Memory B cell (primary cell): ENCODE measurements at regions not wholly inside any gene's neighbourhood (a gene's known extent, or its start where the extent isn't known, plus 50 kb on each side); places are given as distances from the start of the nearest gene placed in this dataset.
A peak's percentile ranks its signal among the peaks of the same experiment; 100 is the strongest.

ENCODE experiments used
- ATAC-seq: fragments of 150-1000 bp; cut with Tn5 transposase; 2 replicates; pipeline ENCODE4 v1.10.0; 2021; ENCODE audit warnings: low read depth, mild to moderate bottlenecking, moderate library complexity
- DNase-seq, 2 donors: peaks; one replicate each; pipeline ENCODE4 v3.0.0; 2022; ENCODE audit warnings: low spot score in 2 of 2
- H3K27ac Mint-ChIP-seq: one replicate; pipeline ENCODE4 v1.8.0; 2022; ENCODE audit warnings: mild to moderate bottlenecking, moderate library complexity, mixed read lengths
- H3K27me3 Mint-ChIP-seq: one replicate; pipeline ENCODE4 v1.8.0; 2022; ENCODE audit warnings: mixed read lengths
- H3K36me3 Mint-ChIP-seq: one replicate; pipeline ENCODE4 v1.8.0; 2022; ENCODE audit warnings: mild to moderate bottlenecking, mixed read lengths
- H3K4me1 Mint-ChIP-seq: one replicate; pipeline ENCODE4 v1.8.0; 2022; ENCODE audit warnings: mixed read lengths
- H3K4me3 Mint-ChIP-seq: one replicate; pipeline ENCODE4 v1.8.0; 2022; ENCODE audit warnings: mild to moderate bottlenecking, moderate library complexity, mixed read lengths
- H3K9me3 Mint-ChIP-seq: one replicate; pipeline ENCODE4 v1.8.0; 2022; ENCODE audit warnings: mixed read lengths

- H3K27ac Mint-ChIP-seq: peak overlapping the region; percentile 97
- no peaks in the 10 kb centered on the region for H3K9me3 Mint-ChIP-seq
- no peaks in the 10 kb centered on the region for H3K27me3 Mint-ChIP-seq
- peaks cover 44% of the 10 kb centered on the region for H3K4me1 Mint-ChIP-seq
- peaks cover 2% of the 10 kb centered on the region for H3K36me3 Mint-ChIP-seq
- no peak overlapping the region for H3K4me3 Mint-ChIP-seq
- ATAC-seq: no peak
- no peak for DNase-seq
Observed at GRCh38 chr5:122699201-122699600, 75.7 kb upstream of the SNX2 start.

GRCh38 chr5:122701640-122702523, 73.0 kb upstream of the SNX2 start:
- Mint-ChIP-seq H3K4me3 (peak overlapping the region; percentile 79), H3K4me1 (peaks cover 38% of the 10 kb centered on the region), H3K9me3 (no peaks in the 10 kb centered on the region), H3K27me3 (no peaks in the 10 kb centered on the region), H3K36me3 (peaks cover 2% of the 10 kb centered on the region), H3K27ac (peak overlapping the region; percentile 97)
- peak; percentile 59 to 75 for DNase-seq
- peak; percentile 89 for ATAC-seq

- peaks cover 33% of the 10 kb centered on the region for H3K4me1 Mint-ChIP-seq
- no peaks in the 10 kb centered on the region for H3K9me3 Mint-ChIP-seq
- no peaks in the 10 kb centered on the region for H3K27me3 Mint-ChIP-seq
- H3K36me3 Mint-ChIP-seq: peaks cover 2% of the 10 kb centered on the region
- peak overlapping the region; percentile 97 for H3K27ac Mint-ChIP-seq
- peak overlapping the region; percentile 56 for H3K4me3 Mint-ChIP-seq
- ATAC-seq (peak; percentile 69), DNase-seq (peak; percentile 44 to 62)
Observed at GRCh38 chr5:122702524-122702875, 72.4 kb upstream of the SNX2 start.

- H3K9me3 Mint-ChIP-seq: no peaks in the 10 kb centered on the region
- no peak for DNase-seq
- H3K36me3 Mint-ChIP-seq: peaks cover 2% of the 10 kb centered on the region
- no peaks in the 10 kb centered on the region for H3K27me3 Mint-ChIP-seq
- ATAC-seq: no peak
- peaks cover 33% of the 10 kb centered on the region for H3K4me1 Mint-ChIP-seq
- H3K27ac Mint-ChIP-seq: peak overlapping the region; percentile 97
- H3K4me3 Mint-ChIP-seq: peak overlapping the region; percentile 27
Observed at GRCh38 chr5:122703203-122703602, 71.7 kb upstream of the SNX2 start.

GRCh38 chr5:122704247-122705036, 70.4 kb upstream of the SNX2 start:
- H3K4me3 Mint-ChIP-seq: no peak overlapping the region
- H3K27me3 Mint-ChIP-seq: no peaks in the 10 kb centered on the region
- ATAC-seq (no peak), DNase-seq (no peak)
- peaks cover 26% of the 10 kb centered on the region for H3K4me1 Mint-ChIP-seq
- peak overlapping the region; percentile 97 for H3K27ac Mint-ChIP-seq
- no peaks in the 10 kb centered on the region for H3K9me3 Mint-ChIP-seq
- peaks cover 2% of the 10 kb centered on the region for H3K36me3 Mint-ChIP-seq

GRCh38 chr5:122705851-122706250, 69.0 kb upstream of the SNX2 start:
- H3K4me3 Mint-ChIP-seq: no peak overlapping the region
- ATAC-seq (no peak), DNase-seq (no peak)
- no peaks in the 10 kb centered on the region for H3K36me3 Mint-ChIP-seq
- peak overlapping the region; percentile 75 for H3K27ac Mint-ChIP-seq
- no peaks in the 10 kb centered on the region for H3K9me3 Mint-ChIP-seq
- no peaks in the 10 kb centered on the region for H3K27me3 Mint-ChIP-seq
- H3K4me1 Mint-ChIP-seq: peaks cover 20% of the 10 kb centered on the region

- Mint-ChIP-seq H3K36me3 (no peaks in the 10 kb centered on the region), H3K9me3 (no peaks in the 10 kb centered on the region), H3K4me3 (no peak overlapping the region), H3K27me3 (no peaks in the 10 kb centered on the region), H3K4me1 (peaks cover 9% of the 10 kb centered on the region), H3K27ac (no peak overlapping the region)
- no peak for ATAC-seq
- DNase-seq: no peak
Observed at GRCh38 chr5:122707796-122708195, 67.1 kb upstream of the SNX2 start.

GRCh38 chr5:122713041-122713440, 61.8 kb upstream of the SNX2 start:
- no peak for ATAC-seq
- H3K27me3 Mint-ChIP-seq: peaks cover 1% of the 10 kb centered on the region
- H3K36me3 Mint-ChIP-seq: no peaks in the 10 kb centered on the region
- no peak for DNase-seq
- no peaks in the 10 kb centered on the region for H3K4me1 Mint-ChIP-seq
- no peak overlapping the region for H3K27ac Mint-ChIP-seq
- no peaks in the 10 kb centered on the region for H3K9me3 Mint-ChIP-seq
- no peak overlapping the region for H3K4me3 Mint-ChIP-seq

- H3K4me1 Mint-ChIP-seq: peaks cover 3% of the 10 kb centered on the region
- H3K27me3 Mint-ChIP-seq: peaks cover 1% of the 10 kb centered on the region
- no peak overlapping the region for H3K4me3 Mint-ChIP-seq
- H3K27ac Mint-ChIP-seq: no peak overlapping the region
- ATAC-seq (no peak), DNase-seq (no peak)
- H3K36me3 Mint-ChIP-seq: no peaks in the 10 kb centered on the region
- H3K9me3 Mint-ChIP-seq: no peaks in the 10 kb centered on the region
Observed at GRCh38 chr5:122715095-122715494, 59.8 kb upstream of the SNX2 start.

- peaks cover 1% of the 10 kb centered on the region for H3K27me3 Mint-ChIP-seq
- DNase-seq (no peak), ATAC-seq (no peak)
- no peak overlapping the region for H3K27ac Mint-ChIP-seq
- H3K36me3 Mint-ChIP-seq: no peaks in the 10 kb centered on the region
- no peak overlapping the region for H3K4me3 Mint-ChIP-seq
- peaks cover 32% of the 10 kb centered on the region for H3K4me1 Mint-ChIP-seq
- no peaks in the 10 kb centered on the region for H3K9me3 Mint-ChIP-seq
Observed at GRCh38 chr5:122718611-122719010, 56.3 kb upstream of the SNX2 start.

GRCh38 chr5:122719991-122720746, 54.7 kb upstream of the SNX2 start:
- H3K4me3 Mint-ChIP-seq: no peak overlapping the region
- ATAC-seq: peak; percentile 26
- peak overlapping the region; percentile 7 for H3K27ac Mint-ChIP-seq
- peaks cover 33% of the 10 kb centered on the region for H3K4me1 Mint-ChIP-seq
- no peaks in the 10 kb centered on the region for H3K36me3 Mint-ChIP-seq
- H3K9me3 Mint-ChIP-seq: no peaks in the 10 kb centered on the region
- no peak for DNase-seq
- H3K27me3 Mint-ChIP-seq: peaks cover 1% of the 10 kb centered on the region

GRCh38 chr5:122721127-122721526, 53.8 kb upstream of the SNX2 start:
- Mint-ChIP-seq H3K27ac (peak overlapping the region; percentile 52), H3K36me3 (peaks cover 3% of the 10 kb centered on the region), H3K27me3 (peaks cover 1% of the 10 kb centered on the region), H3K4me1 (peaks cover 37% of the 10 kb centered on the region), H3K4me3 (no peak overlapping the region), H3K9me3 (peaks cover 2% of the 10 kb centered on the region)
- DNase-seq: no peak
- ATAC-seq: no peak

- H3K4me3 Mint-ChIP-seq: no peak overlapping the region
- peaks cover 38% of the 10 kb centered on the region for H3K4me1 Mint-ChIP-seq
- no peak for DNase-seq
- H3K27ac Mint-ChIP-seq: peak overlapping the region; percentile 43
- peaks cover 3% of the 10 kb centered on the region for H3K36me3 Mint-ChIP-seq
- peaks cover 2% of the 10 kb centered on the region for H3K9me3 Mint-ChIP-seq
- ATAC-seq: no peak
- H3K27me3 Mint-ChIP-seq: no peaks in the 10 kb centered on the region
Observed at GRCh38 chr5:122722341-122722740, 52.5 kb upstream of the SNX2 start.
